OCI-LY3 (cell line): ENCODE measurements at regions not wholly inside any gene's neighbourhood (a gene's known extent, or its start where the extent isn't known, plus 50 kb on each side); places are given as distances from the start of the nearest gene placed in this dataset.

Source experiments
- H2AFZ ChIP-seq: fragments of 200-600, 300-600 bp; shearing (Covaris generic); 2 replicates; pipeline ENCODE4 v1.6.0; 2014; ENCODE audit warnings: antibody characterized with exemption, low read depth, low read length
- H3K27ac ChIP-seq: fragments of 200-600, 300-600 bp; sonication (generic); 2 replicates; pipeline ENCODE4 v1.5.1; 2014; ENCODE audit warnings: mild to moderate bottlenecking, low read length, moderate library complexity, mixed read lengths
- H3K27me3 ChIP-seq: fragments of 200-600, 300-600 bp; sonication (generic); 2 replicates; pipeline ENCODE4 v1.6.1; 2014; ENCODE audit warnings: low read depth, low read length, mixed read lengths
- H3K36me3 ChIP-seq: fragments of 200-600, 300-600 bp; sonication (generic); replicated peaks from 2 replicates; pipeline ENCODE3; 2014; ENCODE audit warnings: low read depth, low read length, mixed read lengths
- H3K4me1 ChIP-seq: fragments of 300-600, 200-600 bp; sonication (generic); 2 replicates; pipeline ENCODE4 v1.6.1; 2014; ENCODE audit warnings: low read length, mixed read lengths
- H3K4me2 ChIP-seq: fragments of 200-600, 300-600 bp; sonication (generic); 2 replicates; pipeline ENCODE4 v1.6.1; 2014; ENCODE audit warnings: low read length, mixed read lengths
- H3K4me3 ChIP-seq: fragments of 300-600, 200-600 bp; sonication (generic); 2 replicates; pipeline ENCODE4 v1.5.1; 2014; ENCODE audit warnings: antibody characterized with exemption, mild to moderate bottlenecking, low read length, moderate library complexity
- H3K79me2 ChIP-seq: fragments of 300-600, 200-600 bp; shearing (Covaris generic); 2 replicates; pipeline ENCODE4 v1.6.1; 2014; ENCODE audit warnings: mild to moderate bottlenecking, low read length, mixed read lengths
- H3K9ac ChIP-seq: fragments of 300-600, 200-600 bp; shearing (Covaris generic); 2 replicates; pipeline ENCODE4 v1.6.0; 2014; ENCODE audit warnings: mild to moderate bottlenecking, low read length, moderate library complexity
- H3K9me3 ChIP-seq: fragments of 200-600, 300-600 bp; shearing (Covaris generic); 2 replicates; pipeline ENCODE4 v1.6.1; 2014; ENCODE audit warnings: low read length, mixed read lengths; ENCODE audit not compliant: insufficient read depth
- H4K20me1 ChIP-seq: fragments of 200-600, 300-600 bp; sonication (generic); 2 replicates; pipeline ENCODE4 v1.6.1; 2016; ENCODE audit warnings: low read length, mixed read lengths; ENCODE audit not compliant: insufficient read depth
- CTCF ChIP-seq: fragments of 200-600, 300-600 bp; sonication (generic); IDR thresholded peaks from 2 replicates; pipeline ENCODE4 v1.5.1; 2014; ENCODE audit warnings: antibody characterized with exemption, low read length, low read depth
- EZH2phosphoT487 ChIP-seq: fragments of 200-600 bp; shearing (Covaris generic); IDR thresholded peaks from 2 replicates; pipeline ENCODE4 v1.6.1; 2018; ENCODE audit warnings: antibody characterized with exemption, mixed run types, low read depth

GRCh38 chr5:18091142-18091541 lies 456.9 kb downstream of the TAF11L14 start:
- Histone ChIP-seq H3K4me2 (no peak overlapping the region), H3K27ac (no peak overlapping the region), H3K4me3 (no peak overlapping the region), H2AFZ (no peak overlapping the region), H4K20me1 (no peaks in the 10 kb centered on the region), H3K27me3 (no peaks in the 10 kb centered on the region), H3K4me1 (peaks cover 10% of the 10 kb centered on the region), H3K79me2 (no peaks in the 10 kb centered on the region), H3K36me3 (no peaks in the 10 kb centered on the region), H3K9ac (no peak overlapping the region), H3K9me3 (no peaks in the 10 kb centered on the region)
- TF ChIP-seq CTCF (no peak), EZH2phosphoT487 (no peak)

- H3K9ac ChIP-seq = no peak overlapping the region
- H3K4me3 ChIP-seq = no peak overlapping the region
- no peaks in the 10 kb centered on the region for H3K9me3 ChIP-seq
- TF ChIP-seq EZH2phosphoT487 (no peak), CTCF (no peak)
- H2AFZ ChIP-seq = no peak overlapping the region
- no peaks in the 10 kb centered on the region for H3K36me3 ChIP-seq
- H4K20me1 ChIP-seq = no peaks in the 10 kb centered on the region
- no peaks in the 10 kb centered on the region for H3K79me2 ChIP-seq
- H3K4me2 ChIP-seq = no peak overlapping the region
- no peak overlapping the region for H3K27ac ChIP-seq
- no peaks in the 10 kb centered on the region for H3K27me3 ChIP-seq
- peaks cover 10% of the 10 kb centered on the region for H3K4me1 ChIP-seq
These were observed 457.5 kb downstream of the TAF11L14 start for GRCh38 chr5:18091758-18092157.

GRCh38 chr5:18095061-18095460 lies 460.8 kb downstream of the TAF11L14 start:
- H3K79me2 ChIP-seq = no peaks in the 10 kb centered on the region
- no peak overlapping the region for H3K4me2 ChIP-seq
- no peaks in the 10 kb centered on the region for H4K20me1 ChIP-seq
- H3K27ac ChIP-seq = no peak overlapping the region
- no peaks in the 10 kb centered on the region for H3K9me3 ChIP-seq
- H3K4me3 ChIP-seq = no peak overlapping the region
- no peaks in the 10 kb centered on the region for H3K36me3 ChIP-seq
- peaks cover 10% of the 10 kb centered on the region for H3K4me1 ChIP-seq
- no peak overlapping the region for H2AFZ ChIP-seq
- no peaks in the 10 kb centered on the region for H3K27me3 ChIP-seq
- no peak overlapping the region for H3K9ac ChIP-seq
- TF ChIP-seq EZH2phosphoT487 = no peak
- TF ChIP-seq CTCF = no peak

- no peak overlapping the region for H3K9ac ChIP-seq
- no peak overlapping the region for H2AFZ ChIP-seq
- H3K27me3 ChIP-seq = no peaks in the 10 kb centered on the region
- no peaks in the 10 kb centered on the region for H3K79me2 ChIP-seq
- no peaks in the 10 kb centered on the region for H3K9me3 ChIP-seq
- no peak overlapping the region for H3K4me2 ChIP-seq
- no peaks in the 10 kb centered on the region for H4K20me1 ChIP-seq
- no peaks in the 10 kb centered on the region for H3K4me1 ChIP-seq
- H3K4me3 ChIP-seq = no peak overlapping the region
- H3K36me3 ChIP-seq = no peaks in the 10 kb centered on the region
- no peak overlapping the region for H3K27ac ChIP-seq
- TF ChIP-seq CTCF (no peak), EZH2phosphoT487 (no peak)
These were observed 463.6 kb downstream of the TAF11L14 start for GRCh38 chr5:18097817-18098216.
